Memory B cell (primary cell): ENCODE measurements at regions not wholly inside any gene's neighbourhood (a gene's known extent, or its start where the extent isn't known, plus 50 kb on each side); places are given as distances from the start of the nearest gene placed in this dataset.

ENCODE experiments used
- ATAC-seq: fragments of 150-1000 bp; cut with Tn5 transposase; 2 replicates; pipeline ENCODE4 v1.10.0; 2021; ENCODE audit warnings: low read depth, mild to moderate bottlenecking, moderate library complexity
- DNase-seq, 2 donors: peaks; one replicate each; pipeline ENCODE4 v3.0.0; 2022; ENCODE audit warnings: low spot score in 2 of 2
- H3K27ac Mint-ChIP-seq: one replicate; pipeline ENCODE4 v1.8.0; 2022; ENCODE audit warnings: mild to moderate bottlenecking, moderate library complexity, mixed read lengths
- H3K27me3 Mint-ChIP-seq: one replicate; pipeline ENCODE4 v1.8.0; 2022; ENCODE audit warnings: mixed read lengths
- H3K36me3 Mint-ChIP-seq: one replicate; pipeline ENCODE4 v1.8.0; 2022; ENCODE audit warnings: mild to moderate bottlenecking, mixed read lengths
- H3K4me1 Mint-ChIP-seq: one replicate; pipeline ENCODE4 v1.8.0; 2022; ENCODE audit warnings: mixed read lengths
- H3K4me3 Mint-ChIP-seq: one replicate; pipeline ENCODE4 v1.8.0; 2022; ENCODE audit warnings: mild to moderate bottlenecking, moderate library complexity, mixed read lengths
- H3K9me3 Mint-ChIP-seq: one replicate; pipeline ENCODE4 v1.8.0; 2022; ENCODE audit warnings: mixed read lengths

DNA sequence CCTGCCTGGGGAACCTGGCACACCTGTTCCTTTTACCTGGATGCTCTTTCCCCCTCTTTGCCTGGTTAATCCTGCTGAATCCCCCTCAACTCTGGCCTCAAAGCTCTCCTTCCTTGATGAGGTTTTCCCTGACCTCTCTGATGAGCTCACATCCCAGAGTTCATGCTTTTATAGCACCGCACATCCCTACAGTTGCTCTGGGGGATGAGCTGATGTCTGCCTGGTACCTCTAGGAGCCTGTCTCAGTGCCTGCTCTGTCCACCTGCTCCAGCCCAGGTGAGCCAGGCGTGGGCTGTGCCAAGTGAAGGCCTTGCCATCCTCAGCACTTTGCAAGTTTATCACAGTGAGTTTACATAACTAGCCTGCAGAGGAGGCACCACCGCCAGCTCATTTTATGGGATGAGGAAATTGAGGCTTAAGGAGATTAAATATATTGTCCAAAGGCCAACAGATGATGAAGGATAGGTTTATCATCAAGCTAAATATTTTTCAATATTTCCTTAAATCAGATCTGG lies 58.6 kb upstream of the TMPRSS2 start:
- peaks cover 11% of the 10 kb centered on the region for H3K4me1 Mint-ChIP-seq
- DNase-seq = no peak
- H3K4me3 Mint-ChIP-seq = no peak overlapping the region
- no peaks in the 10 kb centered on the region for H3K36me3 Mint-ChIP-seq
- no peak for ATAC-seq
- H3K27ac Mint-ChIP-seq = no peak overlapping the region
- peaks cover 7% of the 10 kb centered on the region for H3K9me3 Mint-ChIP-seq
- peaks cover 27% of the 10 kb centered on the region for H3K27me3 Mint-ChIP-seq

DNA sequence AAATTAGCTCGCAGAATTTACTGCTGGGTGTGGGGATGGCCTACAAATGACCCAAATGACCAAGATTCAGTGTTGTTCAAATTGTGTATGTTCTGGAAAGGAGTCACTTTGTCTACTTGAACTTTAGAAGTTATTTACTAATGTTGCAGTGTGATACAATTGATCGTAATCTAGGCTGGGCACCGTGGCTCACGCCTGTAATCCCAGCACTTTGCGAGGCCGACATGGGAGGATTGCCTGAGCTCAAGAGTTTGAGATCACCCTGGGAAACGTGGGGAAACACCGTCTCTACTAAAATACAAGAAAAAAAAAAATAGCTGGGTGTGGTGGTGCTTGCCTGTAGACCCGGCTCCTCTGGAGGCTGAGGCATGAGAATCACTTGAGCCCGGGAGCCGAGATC lies 57.6 kb upstream of the TMPRSS2 start:
- H3K4me1 Mint-ChIP-seq = peaks cover 6% of the 10 kb centered on the region
- H3K36me3 Mint-ChIP-seq = no peaks in the 10 kb centered on the region
- ATAC-seq (no peak), DNase-seq (no peak)
- peaks cover 3% of the 10 kb centered on the region for H3K9me3 Mint-ChIP-seq
- H3K27ac Mint-ChIP-seq = no peak overlapping the region
- H3K27me3 Mint-ChIP-seq = peaks cover 28% of the 10 kb centered on the region
- no peak overlapping the region for H3K4me3 Mint-ChIP-seq

DNA sequence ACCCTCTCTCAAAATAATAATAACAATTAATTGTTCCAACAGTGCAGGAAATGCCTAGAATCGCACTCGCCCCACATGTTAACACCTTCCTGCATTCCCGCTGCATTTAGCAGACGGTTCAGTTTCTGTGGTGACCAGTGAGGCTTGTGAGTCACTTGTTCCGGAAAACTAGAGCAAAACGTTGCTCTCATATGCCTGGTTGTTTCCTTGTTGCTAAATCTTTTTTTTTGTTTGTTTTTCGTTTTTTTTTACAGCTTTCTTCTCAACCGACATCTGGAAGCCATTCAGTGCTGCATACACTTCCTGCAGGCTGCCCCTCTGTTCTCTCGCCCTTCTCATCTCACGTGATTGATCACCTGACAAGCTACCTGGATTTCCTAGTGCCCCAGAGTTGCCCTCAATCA lies 56.9 kb upstream of the TMPRSS2 start:
- Mint-ChIP-seq H3K36me3 (no peaks in the 10 kb centered on the region), H3K4me3 (no peak overlapping the region), H3K4me1 (peaks cover 6% of the 10 kb centered on the region), H3K27ac (no peak overlapping the region), H3K9me3 (peaks cover 3% of the 10 kb centered on the region), H3K27me3 (peaks cover 28% of the 10 kb centered on the region)
- DNase-seq = no peak
- no peak for ATAC-seq

DNA sequence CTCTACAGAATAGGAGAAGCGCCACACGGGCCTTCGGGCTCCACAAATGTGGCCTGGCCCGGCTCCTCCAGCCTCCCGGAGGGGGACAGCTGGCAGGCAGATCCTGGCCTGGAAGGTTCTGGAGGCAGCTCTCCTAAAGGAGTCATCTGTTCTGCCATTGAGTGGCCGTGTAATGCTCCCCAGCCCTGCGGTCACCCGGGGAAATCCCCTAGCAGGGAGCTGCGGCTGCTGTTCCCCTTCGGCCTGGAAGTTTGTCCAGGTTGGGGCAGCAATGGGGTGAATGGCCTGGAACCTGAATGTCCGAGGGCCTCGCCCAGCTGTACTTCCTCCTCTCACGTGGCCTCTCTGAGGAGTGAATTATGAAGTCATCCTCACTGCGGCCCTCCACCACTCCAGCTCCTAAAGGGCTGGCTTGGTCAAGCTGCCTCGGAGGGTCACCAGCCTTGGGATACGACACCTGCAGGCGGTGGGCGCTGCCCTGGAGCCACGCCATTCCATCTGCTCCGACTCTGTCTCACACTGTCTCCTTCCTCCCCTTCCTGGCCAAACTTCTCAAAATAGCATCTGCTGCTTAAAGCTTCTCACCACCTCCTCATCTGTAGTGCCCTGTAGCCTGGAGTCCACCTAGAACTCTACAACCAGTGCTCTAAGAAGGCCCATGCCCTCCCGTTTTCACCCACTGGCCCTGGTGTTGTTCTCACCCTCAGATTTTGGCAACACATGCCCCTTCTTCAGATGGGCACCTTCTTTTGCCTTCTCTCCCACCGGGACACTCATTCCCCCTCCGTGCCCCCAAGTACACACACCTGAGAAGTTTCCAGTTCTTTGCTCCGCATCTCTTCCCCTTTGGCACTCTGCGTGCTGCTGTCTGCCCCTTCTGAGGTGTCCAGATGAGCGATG lies 54.4 kb upstream of the TMPRSS2 start:
- H3K27ac Mint-ChIP-seq = no peak overlapping the region
- peaks cover 3% of the 10 kb centered on the region for H3K9me3 Mint-ChIP-seq
- DNase-seq = no peak

DNA sequence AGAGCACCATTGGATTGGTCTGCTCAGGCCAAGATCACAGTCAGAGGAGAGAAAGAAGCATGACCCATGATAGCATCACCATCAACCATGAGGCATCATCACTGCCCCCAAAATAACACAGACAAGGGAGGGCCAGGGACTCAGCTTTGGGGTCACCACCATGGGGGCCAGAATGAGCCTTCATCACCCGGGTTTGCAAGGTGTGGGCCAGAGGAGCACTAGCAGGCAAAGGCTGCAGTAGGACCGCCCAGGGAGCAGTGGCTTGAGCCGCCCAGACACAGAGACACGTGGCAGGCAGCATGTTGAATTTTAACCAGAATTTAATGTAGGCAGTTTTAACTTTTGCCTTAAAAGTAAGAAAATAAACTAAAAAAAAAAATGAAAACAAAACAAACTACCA lies 53.7 kb upstream of the TMPRSS2 start:
- no peaks in the 10 kb centered on the region for H3K9me3 Mint-ChIP-seq
- H3K4me3 Mint-ChIP-seq = no peak overlapping the region
- no peak overlapping the region for H3K27ac Mint-ChIP-seq
- H3K27me3 Mint-ChIP-seq = peaks cover 18% of the 10 kb centered on the region
- peaks cover 4% of the 10 kb centered on the region for H3K4me1 Mint-ChIP-seq
- DNase-seq (no peak), ATAC-seq (no peak)
- no peaks in the 10 kb centered on the region for H3K36me3 Mint-ChIP-seq

More for the DNA sequence above, 54.4 kb upstream of the TMPRSS2 start:
- no peak for ATAC-seq
- Mint-ChIP-seq H3K27me3 (peaks cover 21% of the 10 kb centered on the region), H3K4me3 (no peak overlapping the region), H3K4me1 (peaks cover 5% of the 10 kb centered on the region), H3K36me3 (no peaks in the 10 kb centered on the region)

DNA sequence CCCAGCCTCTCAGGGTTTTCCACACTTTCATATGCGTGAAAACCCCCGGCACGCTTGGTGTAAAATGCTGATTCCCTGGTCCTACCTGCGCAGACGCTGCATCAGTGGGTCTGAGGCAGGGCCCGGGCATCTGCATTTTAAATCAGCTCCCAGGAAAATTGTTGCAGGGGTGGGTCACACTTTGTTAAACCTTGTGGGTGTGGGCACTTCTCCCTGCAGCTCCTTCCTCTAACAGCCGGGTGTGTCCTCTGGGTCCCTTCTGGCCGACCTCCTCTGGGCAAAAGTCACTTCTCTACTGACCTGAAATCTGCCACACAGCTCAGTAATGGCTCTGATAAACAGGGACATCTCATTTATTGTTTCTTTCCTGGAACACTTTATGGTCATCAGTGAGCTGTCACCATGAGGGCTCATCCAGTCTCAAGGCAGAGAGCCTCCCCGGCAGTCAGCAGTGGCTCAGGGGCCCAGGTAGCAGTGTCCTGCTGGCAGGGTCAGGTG lies 52.8 kb upstream of the TMPRSS2 start:
- no peak overlapping the region for H3K27ac Mint-ChIP-seq
- peaks cover 14% of the 10 kb centered on the region for H3K27me3 Mint-ChIP-seq
- H3K4me1 Mint-ChIP-seq = peaks cover 4% of the 10 kb centered on the region
- ATAC-seq (no peak), DNase-seq (no peak)
- H3K9me3 Mint-ChIP-seq = no peaks in the 10 kb centered on the region
- no peaks in the 10 kb centered on the region for H3K36me3 Mint-ChIP-seq
- H3K4me3 Mint-ChIP-seq = no peak overlapping the region

DNA sequence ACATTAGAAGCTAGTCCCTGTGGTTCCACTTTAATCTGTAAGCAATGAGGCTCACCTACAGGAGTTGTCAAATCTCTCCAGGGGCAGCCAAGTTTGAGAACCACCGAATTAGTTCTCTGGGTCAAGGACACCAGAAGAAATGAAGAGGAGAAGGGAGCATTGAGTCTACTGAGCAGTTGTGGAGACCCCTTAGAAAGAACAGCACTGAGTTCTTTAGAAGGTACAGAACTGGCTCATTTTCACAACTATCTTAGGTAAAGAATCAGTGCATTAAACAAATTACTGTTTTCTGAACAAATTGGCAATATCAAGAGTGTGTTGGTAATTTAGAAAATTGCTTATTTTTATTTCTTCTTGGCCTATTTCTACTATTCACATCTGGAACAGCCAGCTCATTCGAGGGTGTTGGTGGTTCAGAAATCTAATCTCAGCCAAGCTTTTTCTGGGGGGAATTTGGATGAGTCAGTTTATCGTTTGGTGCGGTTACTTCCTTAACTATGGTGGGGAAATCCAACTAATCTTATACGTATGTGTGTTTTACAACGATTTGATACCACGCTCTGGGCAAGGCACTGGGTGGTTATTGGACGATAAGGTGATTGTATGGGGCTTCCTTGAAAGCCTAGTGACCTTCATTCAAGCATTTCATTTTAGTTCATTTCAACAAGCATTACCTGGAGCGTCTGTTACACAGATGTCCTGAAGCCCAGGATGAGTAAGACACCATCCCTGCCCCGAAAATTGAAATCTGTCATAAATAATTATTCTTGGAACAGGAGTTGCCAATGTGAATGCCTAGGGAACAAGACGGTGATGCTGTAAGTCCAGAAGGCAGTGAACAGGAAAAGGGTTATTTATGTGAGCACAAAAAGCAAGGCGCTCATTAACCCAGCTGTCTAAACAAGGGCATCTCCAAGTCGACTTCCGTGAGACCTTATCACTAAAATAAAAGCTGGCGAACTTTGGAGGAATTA lies 52.0 kb upstream of the TMPRSS2 start:
- H3K4me3 Mint-ChIP-seq = no peak overlapping the region
- ATAC-seq = no peak
- peaks cover 13% of the 10 kb centered on the region for H3K27me3 Mint-ChIP-seq
- H3K27ac Mint-ChIP-seq = no peak overlapping the region
- no peaks in the 10 kb centered on the region for H3K9me3 Mint-ChIP-seq
- H3K36me3 Mint-ChIP-seq = no peaks in the 10 kb centered on the region
- no peak for DNase-seq
- H3K4me1 Mint-ChIP-seq = peaks cover under 1% of the 10 kb centered on the region

DNA sequence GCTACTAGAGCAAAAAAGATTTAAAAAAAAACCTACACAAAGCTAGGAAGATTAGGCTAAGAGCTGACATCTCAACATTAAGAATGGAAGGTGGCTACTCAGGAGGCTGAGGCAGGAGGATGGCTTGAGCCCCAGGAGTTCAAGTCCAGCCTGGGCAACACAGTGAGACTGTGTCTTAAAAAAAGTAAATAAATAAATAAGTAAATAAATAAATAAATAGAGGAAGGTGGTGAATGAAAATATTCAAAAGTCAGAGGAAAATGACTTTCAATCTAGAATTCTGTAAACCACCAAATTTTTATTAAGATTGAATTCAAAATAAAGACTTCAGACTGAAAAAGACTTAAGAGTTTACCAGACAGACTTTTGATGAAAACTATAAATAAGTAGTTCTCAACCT lies 50.9 kb upstream of the TMPRSS2 start:
- DNase-seq (no peak), ATAC-seq (no peak)
- peaks cover 13% of the 10 kb centered on the region for H3K27me3 Mint-ChIP-seq
- H3K27ac Mint-ChIP-seq = no peak overlapping the region
- H3K36me3 Mint-ChIP-seq = no peaks in the 10 kb centered on the region
- no peaks in the 10 kb centered on the region for H3K4me1 Mint-ChIP-seq
- no peak overlapping the region for H3K4me3 Mint-ChIP-seq
- no peaks in the 10 kb centered on the region for H3K9me3 Mint-ChIP-seq

DNA sequence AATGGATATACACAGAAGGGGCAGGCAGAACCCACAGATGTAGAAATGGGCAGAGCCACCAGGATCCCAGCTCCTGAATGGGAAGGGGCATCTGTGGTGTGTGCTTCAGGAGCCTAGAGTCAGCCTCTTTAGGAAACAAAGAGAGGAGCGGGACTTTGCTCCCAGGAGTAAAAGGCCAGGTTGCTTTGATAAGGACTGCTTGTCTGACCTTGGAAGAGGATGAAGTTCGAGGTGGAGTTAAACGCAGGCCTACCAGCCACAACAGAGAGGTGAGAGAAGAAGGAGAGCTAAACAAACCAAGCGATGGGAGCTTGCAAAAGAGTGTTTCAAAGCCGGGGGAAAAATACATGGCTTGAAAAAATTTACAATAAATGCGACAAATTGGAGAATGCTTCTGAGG lies 49.9 kb upstream of the TMPRSS2 start:
- Mint-ChIP-seq H3K4me1 (no peaks in the 10 kb centered on the region), H3K27ac (no peak overlapping the region), H3K36me3 (no peaks in the 10 kb centered on the region), H3K27me3 (peaks cover 10% of the 10 kb centered on the region), H3K4me3 (no peak overlapping the region), H3K9me3 (no peaks in the 10 kb centered on the region)
- ATAC-seq (no peak), DNase-seq (no peak)
